Activated T-cell treated with anti-CD3 and anti-CD28 coated beads, Interleukin-2, amount 50 U/mL, for 24 hours (primary cell): ENCODE measurements at regions not wholly inside any gene's neighbourhood (a gene's known extent, or its start where the extent isn't known, plus 50 kb on each side); places are given as distances from the start of the nearest gene placed in this dataset.

Source experiments
- DNase-seq: peaks from one replicate; pipeline ENCODE4 v3.0.0-alpha.2; 2020
- H3K27ac Mint-ChIP-seq: 2 replicates; pipeline ENCODE4 v1.8.0; 2020; ENCODE audit warnings: mild to moderate bottlenecking, mixed read lengths
- H3K27me3 Mint-ChIP-seq: 2 replicates; pipeline ENCODE4 v1.8.0; 2020; ENCODE audit warnings: mixed read lengths
- H3K36me3 Mint-ChIP-seq: 2 replicates; pipeline ENCODE4 v1.8.0; 2020; ENCODE audit warnings: low read depth, mixed read lengths
- H3K4me1 Mint-ChIP-seq: 2 replicates; pipeline ENCODE4 v1.8.0; 2020; ENCODE audit warnings: low read depth, mixed read lengths
- H3K4me3 Mint-ChIP-seq: 2 replicates; pipeline ENCODE4 v1.8.0; 2020; ENCODE audit warnings: mild to moderate bottlenecking, moderate library complexity, mixed read lengths
- H3K9me3 Mint-ChIP-seq: 2 replicates; pipeline ENCODE4 v1.8.0; 2020; ENCODE audit warnings: mixed read lengths

DNA sequence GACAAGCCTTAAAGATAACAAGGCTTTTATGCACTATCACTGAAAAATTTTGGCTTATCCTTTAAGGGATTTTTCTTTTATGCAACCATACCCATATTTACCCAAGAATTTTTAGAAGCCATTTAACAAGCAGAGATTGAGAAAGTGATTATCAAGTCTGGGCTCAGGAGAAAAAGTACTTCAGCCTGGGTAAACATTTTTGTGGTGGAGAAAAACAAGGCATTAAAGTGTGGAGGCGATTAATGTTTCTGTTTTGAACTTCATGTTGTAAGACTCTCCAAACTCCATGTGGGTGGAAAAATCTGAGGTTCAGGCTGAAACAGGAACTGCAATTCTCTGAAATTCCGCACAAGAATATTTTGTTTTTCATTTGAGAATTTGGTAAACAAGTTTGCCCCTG is 260.4 kb upstream of the KCNMB2 start:
- no peak for DNase-seq
- no peaks in the 10 kb centered on the region for H3K4me1 Mint-ChIP-seq
- H3K27ac Mint-ChIP-seq = no peak overlapping the region

DNA sequence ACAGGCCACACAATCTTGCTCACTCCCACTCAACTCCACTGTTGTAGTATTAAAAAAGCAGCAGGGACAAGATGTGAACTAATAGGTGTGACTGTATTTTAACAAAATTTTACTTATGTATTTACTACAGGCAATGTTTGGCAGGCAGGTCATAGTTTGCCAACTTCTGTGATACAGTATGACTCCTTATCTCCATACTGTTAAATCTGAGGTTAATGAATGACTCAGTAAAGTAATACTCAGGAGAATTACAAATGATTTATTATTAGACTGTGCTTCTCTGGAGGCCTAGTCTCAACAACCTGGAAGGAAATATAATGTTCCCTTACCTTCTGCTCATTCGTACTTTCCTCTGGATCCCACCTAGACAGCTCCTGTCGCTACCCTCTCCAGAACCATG is 258.6 kb upstream of the KCNMB2 start:
- Mint-ChIP-seq H3K9me3 (peaks cover 21% of the 10 kb centered on the region), H3K36me3 (no peaks in the 10 kb centered on the region), H3K27me3 (no peaks in the 10 kb centered on the region), H3K27ac (no peak overlapping the region), H3K4me1 (no peaks in the 10 kb centered on the region), H3K4me3 (no peak overlapping the region)
- no peak for DNase-seq

More for the DNA sequence above, 260.4 kb upstream of the KCNMB2 start:
- Mint-ChIP-seq H3K27me3 (no peaks in the 10 kb centered on the region), H3K36me3 (no peaks in the 10 kb centered on the region), H3K9me3 (peaks cover 21% of the 10 kb centered on the region), H3K4me3 (no peak overlapping the region)

DNA sequence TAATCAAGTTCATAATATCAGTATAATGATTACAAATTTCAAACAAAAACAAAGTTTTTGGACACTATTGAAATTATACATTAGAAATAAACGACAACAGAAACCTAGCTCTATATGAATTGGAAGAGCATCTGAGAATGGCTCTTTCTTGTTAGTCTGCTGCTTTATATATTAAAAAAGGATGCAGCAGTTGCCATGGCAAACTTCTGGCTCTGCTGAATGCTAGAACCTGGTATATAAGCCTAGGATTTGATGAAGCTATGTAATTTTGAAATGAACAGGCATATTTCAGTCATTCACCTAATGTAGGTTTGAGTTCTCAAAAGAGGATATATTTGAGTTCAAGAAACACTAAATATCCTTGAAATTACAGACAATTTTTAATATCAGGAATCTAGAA is 252.7 kb upstream of the KCNMB2 start:
- H3K4me1 Mint-ChIP-seq = no peaks in the 10 kb centered on the region

DNA sequence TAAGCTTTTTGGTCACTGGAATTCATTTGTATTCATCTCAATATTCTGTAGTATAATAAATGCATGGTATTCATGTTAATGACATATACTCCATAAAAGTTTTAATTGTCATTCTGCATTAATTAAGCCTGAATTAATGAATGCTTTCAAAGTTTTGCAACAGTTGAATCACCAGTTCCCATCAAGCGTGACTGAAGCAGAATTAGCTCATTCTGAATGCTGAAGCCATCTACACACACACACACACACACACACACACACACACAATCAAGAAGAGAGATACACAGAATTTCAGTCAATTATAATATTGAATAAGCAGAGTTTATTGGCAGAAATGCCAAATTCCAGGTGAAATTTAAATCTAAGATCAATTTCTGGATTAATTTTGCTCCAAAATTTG is 252.1 kb upstream of the KCNMB2 start:
- no peaks in the 10 kb centered on the region for H3K36me3 Mint-ChIP-seq
- no peak overlapping the region for H3K4me3 Mint-ChIP-seq
- no peaks in the 10 kb centered on the region for H3K27me3 Mint-ChIP-seq
- H3K27ac Mint-ChIP-seq = no peak overlapping the region
- DNase-seq = no peak
- H3K4me1 Mint-ChIP-seq = no peaks in the 10 kb centered on the region
- H3K9me3 Mint-ChIP-seq = peaks cover 22% of the 10 kb centered on the region

More for the DNA sequence above, 252.7 kb upstream of the KCNMB2 start:
- H3K27me3 Mint-ChIP-seq = no peaks in the 10 kb centered on the region
- no peak overlapping the region for H3K4me3 Mint-ChIP-seq
- peaks cover 24% of the 10 kb centered on the region for H3K9me3 Mint-ChIP-seq
- H3K27ac Mint-ChIP-seq = no peak overlapping the region
- no peak for DNase-seq
- no peaks in the 10 kb centered on the region for H3K36me3 Mint-ChIP-seq

DNA sequence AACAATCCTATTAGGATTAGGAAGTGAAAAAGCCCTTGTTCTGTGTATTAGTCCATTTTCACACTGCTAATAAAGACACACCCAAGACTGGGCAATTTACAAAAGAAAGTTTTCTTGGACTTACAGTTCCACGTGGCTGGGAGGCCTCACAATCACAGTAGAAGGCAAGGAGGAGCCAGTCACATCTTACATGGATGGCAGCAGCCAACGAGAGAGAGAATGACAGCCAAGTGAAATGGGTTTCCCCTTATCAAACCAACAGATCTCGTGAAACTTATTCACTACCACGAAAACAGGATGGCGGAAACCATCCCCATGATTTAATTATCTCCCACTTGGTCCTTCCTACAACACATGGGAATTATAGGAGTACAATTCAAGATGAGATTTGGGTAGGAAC is 248.2 kb upstream of the KCNMB2 start:
- Mint-ChIP-seq H3K27me3 (no peaks in the 10 kb centered on the region), H3K27ac (no peak overlapping the region), H3K4me1 (no peaks in the 10 kb centered on the region), H3K4me3 (no peak overlapping the region), H3K36me3 (no peaks in the 10 kb centered on the region), H3K9me3 (peaks cover 11% of the 10 kb centered on the region)
- DNase-seq = no peak

DNA sequence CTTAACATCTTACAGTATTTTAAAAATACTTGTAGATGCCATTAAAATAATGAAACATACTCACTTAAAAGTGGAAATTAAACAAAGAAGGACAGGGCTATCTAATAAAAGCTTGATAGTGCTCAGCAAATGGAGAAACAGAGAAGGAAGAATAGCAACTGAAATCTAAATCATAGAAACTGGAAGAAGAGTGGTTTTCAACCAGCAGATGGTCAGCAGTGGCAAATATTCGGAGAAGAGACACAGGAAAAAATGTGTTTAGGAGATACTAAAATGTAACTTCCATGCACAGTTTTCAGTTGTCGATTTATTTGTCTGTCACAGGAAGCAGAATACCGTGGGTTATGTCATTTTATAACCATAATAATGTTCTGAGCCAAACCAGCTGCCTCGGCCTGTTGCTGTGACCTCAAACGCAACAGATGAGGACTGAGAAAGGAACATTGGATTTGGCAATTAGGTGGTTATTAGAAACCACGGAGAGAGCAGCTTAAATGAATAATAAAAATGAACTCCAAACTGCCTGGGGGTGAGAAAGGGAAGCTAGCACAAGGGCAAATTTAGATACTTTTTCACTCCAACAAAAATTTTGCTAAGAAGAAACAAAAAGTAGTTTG is 246.6 kb upstream of the KCNMB2 start:
- no peak for DNase-seq
- H3K4me3 Mint-ChIP-seq = no peak overlapping the region
- no peak overlapping the region for H3K27ac Mint-ChIP-seq
- no peaks in the 10 kb centered on the region for H3K36me3 Mint-ChIP-seq
- no peaks in the 10 kb centered on the region for H3K27me3 Mint-ChIP-seq
- no peaks in the 10 kb centered on the region for H3K4me1 Mint-ChIP-seq
- peaks cover 11% of the 10 kb centered on the region for H3K9me3 Mint-ChIP-seq

DNA sequence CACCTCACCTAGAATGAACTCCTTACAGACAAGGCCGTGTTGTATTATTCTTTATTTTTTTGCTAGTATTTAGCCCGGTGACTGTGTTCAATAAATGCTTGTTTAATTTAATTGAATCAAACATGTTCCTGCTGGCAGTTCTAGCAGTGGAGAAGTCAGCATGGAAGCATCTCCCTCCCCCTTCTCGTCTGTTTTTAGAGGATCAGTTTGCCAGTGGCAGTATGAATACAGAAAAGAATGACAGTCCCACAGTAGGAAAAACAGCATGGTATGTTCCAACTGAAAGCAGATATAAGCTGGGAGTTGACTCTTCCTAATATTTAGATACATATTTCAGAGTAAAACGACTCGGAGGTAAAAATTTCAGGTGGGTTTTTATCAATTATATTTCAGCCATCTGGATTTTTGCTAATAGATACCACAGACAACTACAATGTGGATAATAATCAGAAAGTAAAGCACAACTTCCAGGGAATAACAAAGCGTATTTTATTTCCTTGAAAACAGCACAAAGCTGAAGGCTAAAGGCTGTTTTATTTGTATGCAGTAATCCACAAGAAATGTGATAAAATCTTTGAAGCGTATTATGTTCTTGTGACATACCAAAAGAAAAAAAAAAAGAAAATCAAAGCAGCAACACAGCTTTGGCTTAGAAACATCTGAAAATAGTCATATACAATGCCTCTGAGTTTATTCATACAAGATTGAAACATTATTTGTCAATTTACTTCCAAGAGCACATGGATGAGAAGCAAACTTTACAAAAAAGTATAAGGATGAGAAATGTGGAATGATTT is 244.5 kb upstream of the KCNMB2 start:
- Mint-ChIP-seq H3K27me3 (no peaks in the 10 kb centered on the region), H3K9me3 (peaks cover 11% of the 10 kb centered on the region), H3K4me3 (no peak overlapping the region), H3K4me1 (no peaks in the 10 kb centered on the region), H3K36me3 (no peaks in the 10 kb centered on the region), H3K27ac (no peak overlapping the region)
- DNase-seq = no peak

DNA sequence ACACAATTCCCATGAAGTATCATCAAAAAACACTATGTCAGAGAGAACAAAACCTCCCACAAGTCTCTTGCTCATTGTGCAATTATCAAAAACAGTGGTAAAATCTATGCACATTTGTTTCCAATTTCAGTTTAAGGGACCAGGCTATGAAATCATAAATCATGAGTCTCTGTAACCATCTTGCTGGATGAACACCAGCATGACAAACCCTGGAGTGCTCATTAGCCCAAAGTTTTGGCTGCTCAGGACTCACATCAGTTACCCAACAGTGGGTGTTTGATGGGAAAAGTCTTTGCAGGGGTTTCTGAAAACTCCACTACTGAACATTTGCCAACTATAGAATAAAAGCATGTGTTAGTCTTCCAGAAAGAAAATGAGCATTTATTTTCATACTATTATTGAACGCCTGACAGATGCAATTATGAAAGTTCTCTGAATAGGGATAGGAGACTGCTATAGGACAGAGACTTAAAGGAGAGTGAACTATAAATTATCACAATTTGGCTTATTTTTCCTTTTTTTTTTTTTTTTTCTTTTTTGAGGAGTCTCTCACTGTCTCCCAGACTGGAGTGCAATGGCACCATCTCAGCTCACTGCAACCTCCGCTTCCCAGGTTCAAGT is 240.8 kb upstream of the KCNMB2 start:
- Mint-ChIP-seq H3K9me3 (no peaks in the 10 kb centered on the region), H3K4me3 (no peak overlapping the region)

DNA sequence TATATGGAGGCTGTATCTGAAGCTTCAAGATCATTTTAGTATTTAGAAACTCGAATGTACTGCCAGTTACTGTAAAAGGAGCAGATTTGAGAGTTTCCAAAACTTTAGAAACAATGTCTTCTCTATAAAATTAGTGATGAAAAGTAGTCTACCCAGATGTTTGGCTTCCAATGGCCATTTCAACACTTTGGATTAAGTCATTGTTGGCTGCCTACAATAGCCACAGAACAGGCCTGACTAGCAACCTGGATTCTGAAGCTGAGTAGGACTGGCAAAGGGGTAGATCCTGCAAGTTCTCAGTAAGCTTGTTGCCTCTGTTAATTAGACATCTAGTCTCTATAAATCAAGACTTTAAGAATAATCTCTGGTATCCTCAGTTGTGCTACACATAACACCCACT is 239.0 kb upstream of the KCNMB2 start:
- no peak for DNase-seq
- H3K4me1 Mint-ChIP-seq = no peaks in the 10 kb centered on the region
- H3K9me3 Mint-ChIP-seq = no peaks in the 10 kb centered on the region
- no peak overlapping the region for H3K27ac Mint-ChIP-seq
- H3K4me3 Mint-ChIP-seq = no peak overlapping the region
- no peaks in the 10 kb centered on the region for H3K36me3 Mint-ChIP-seq
- no peaks in the 10 kb centered on the region for H3K27me3 Mint-ChIP-seq

More for the DNA sequence above, 240.8 kb upstream of the KCNMB2 start:
- Mint-ChIP-seq H3K4me1 (no peaks in the 10 kb centered on the region), H3K36me3 (no peaks in the 10 kb centered on the region), H3K27me3 (no peaks in the 10 kb centered on the region), H3K27ac (no peak overlapping the region)
- no peak for DNase-seq

DNA sequence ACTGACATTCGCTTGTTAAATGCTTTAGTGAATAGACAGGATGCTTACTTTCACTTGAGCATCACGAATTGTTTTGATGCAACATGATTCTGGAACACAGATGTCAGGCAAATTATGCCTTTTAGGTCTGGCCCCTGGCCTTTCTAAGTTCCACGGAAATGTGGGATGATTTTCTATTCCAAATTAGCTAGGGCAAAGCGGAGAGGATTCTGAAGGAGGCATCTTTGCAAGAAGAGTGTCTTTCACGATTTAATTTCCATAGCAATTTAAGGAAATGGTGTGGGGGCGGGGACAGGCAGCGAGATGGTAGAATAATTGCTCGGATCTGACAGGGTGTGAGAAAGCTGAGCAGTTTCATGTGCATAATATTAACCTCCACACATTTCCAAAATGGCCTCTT is 238.5 kb upstream of the KCNMB2 start:
- no peak for DNase-seq
- no peaks in the 10 kb centered on the region for H3K9me3 Mint-ChIP-seq
- no peak overlapping the region for H3K27ac Mint-ChIP-seq
- H3K4me3 Mint-ChIP-seq = no peak overlapping the region
- no peaks in the 10 kb centered on the region for H3K4me1 Mint-ChIP-seq
- H3K36me3 Mint-ChIP-seq = no peaks in the 10 kb centered on the region
- H3K27me3 Mint-ChIP-seq = no peaks in the 10 kb centered on the region

DNA sequence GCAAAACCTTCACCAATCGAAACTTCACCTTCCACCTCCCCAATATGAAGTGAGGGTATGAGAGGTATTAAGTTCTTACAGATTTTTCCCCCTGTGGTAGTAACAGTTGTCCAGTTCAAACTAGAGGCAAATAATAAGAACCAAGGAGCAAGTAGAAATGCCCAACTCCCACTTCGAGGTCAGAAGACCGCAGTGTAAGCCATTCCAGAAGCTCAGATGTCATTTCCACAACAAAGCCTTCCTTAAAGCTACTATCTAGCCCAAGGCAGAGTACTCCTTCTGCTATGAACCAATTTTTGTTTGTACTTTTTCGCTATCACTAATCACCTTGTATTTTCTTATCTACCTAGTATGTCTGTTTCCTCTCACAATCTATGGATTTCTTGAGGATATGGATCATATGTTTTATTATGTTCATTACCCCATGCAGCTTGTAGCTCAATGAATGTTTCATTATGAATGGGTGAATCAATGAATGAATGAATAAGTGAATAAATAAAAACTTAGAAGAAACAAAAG is 235.7 kb upstream of the KCNMB2 start:
- Mint-ChIP-seq H3K4me3 (no peak overlapping the region), H3K27me3 (no peaks in the 10 kb centered on the region), H3K9me3 (no peaks in the 10 kb centered on the region), H3K4me1 (no peaks in the 10 kb centered on the region), H3K27ac (no peak overlapping the region), H3K36me3 (no peaks in the 10 kb centered on the region)
- no peak for DNase-seq

DNA sequence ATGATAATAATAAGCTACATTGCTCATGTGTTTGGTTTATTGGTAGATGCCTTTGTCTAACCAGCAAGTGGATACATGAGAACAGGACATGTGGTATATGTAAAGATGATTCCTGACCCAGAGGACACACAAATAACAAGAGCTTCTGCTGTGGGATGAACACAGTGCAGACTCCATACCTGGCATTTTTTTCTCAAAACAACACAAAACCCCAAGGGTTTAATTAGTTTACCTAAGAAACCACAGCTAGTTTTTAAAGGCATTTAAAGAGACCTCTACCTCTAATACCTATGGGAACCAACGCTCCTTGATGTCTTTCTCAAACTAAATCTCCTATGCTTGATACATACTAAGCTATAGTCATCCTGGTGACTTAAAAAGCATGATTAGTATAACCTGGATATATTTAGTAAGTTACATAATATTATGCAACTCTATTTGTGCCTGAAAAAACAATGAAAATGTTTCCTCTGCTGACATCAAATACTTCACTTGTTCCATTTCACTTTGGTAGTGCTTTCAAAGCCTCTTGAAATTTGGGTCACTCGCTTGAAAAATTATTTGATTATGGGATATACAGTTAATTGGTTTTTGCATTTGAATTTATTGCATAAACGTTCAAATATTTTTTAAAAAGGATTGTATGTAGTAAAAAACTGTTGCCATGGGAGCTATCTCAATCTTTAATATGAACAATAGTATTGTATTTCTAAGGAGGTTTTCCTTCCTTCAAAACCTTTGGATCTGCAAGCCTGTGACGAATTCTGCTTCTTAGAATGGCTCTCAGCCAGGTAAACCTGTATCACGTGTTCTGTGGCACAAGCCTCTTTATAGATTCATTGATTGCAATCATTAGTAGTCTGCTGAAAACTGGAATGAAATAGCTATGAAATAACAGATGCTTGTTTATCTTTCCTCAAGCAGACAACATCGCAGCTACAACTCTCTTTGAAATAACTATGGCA is 233.0 kb upstream of the KCNMB2 start:
- Mint-ChIP-seq H3K27me3 (no peaks in the 10 kb centered on the region), H3K4me3 (no peak overlapping the region), H3K27ac (no peak overlapping the region), H3K9me3 (no peaks in the 10 kb centered on the region), H3K4me1 (no peaks in the 10 kb centered on the region), H3K36me3 (no peaks in the 10 kb centered on the region)
- DNase-seq = no peak

DNA sequence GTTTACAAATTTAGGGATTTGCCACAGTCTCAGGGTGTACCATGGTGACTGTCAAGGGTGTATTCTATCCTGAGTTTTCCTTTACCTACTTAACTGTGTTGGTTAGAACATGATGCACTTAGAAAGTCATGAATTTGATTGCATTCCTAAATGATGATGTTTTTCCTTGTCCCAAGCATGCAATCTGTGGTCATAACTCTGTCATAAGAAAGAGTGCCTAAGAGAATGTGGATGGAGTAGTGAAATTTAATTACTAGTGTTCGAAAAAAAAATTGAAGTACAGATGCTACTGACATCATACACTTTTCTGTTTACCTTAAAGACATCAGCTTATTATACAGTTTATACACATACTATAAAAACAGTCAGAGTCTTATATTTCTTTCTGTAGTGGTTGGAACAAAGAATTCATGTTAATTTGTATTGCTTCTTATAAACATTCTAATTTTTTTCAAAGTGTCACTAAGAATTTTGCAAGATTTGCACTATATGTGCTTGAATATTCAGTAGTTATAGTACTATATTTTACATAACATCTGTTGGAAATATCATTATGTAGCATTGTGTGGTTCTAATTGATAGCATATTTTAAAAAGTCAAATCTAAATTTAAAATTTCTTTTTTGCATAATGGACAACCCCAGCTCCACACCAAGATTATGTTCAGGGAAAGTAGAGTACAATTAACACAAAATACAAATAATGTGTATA is 231.3 kb upstream of the KCNMB2 start:
- DNase-seq = no peak
- Mint-ChIP-seq H3K27ac (no peak overlapping the region), H3K36me3 (no peaks in the 10 kb centered on the region), H3K4me1 (no peaks in the 10 kb centered on the region), H3K9me3 (no peaks in the 10 kb centered on the region), H3K4me3 (no peak overlapping the region), H3K27me3 (no peaks in the 10 kb centered on the region)
